Type B pancreatic cell (in vitro differentiated cells): ENCODE measurements at regions not wholly inside any gene's neighbourhood (a gene's known extent, or its start where the extent isn't known, plus 50 kb on each side); places are given as distances from the start of the nearest gene placed in this dataset.

Experiments
- DNase-seq: peaks from one replicate; pipeline ENCODE4 v3.0.0; 2021; ENCODE audit warnings: mixed read lengths; ENCODE audit not compliant: unreplicated experiment; ENCODE audit errors: extremely low spot score
- H3K27ac Mint-ChIP-seq: 2 replicates; pipeline ENCODE4 v1.8.0; 2021; ENCODE audit warnings: mild to moderate bottlenecking, mixed read lengths
- H3K27me3 Mint-ChIP-seq: 2 replicates; pipeline ENCODE4 v1.8.0; 2021; ENCODE audit warnings: mixed read lengths
- H3K36me3 Mint-ChIP-seq: 2 replicates; pipeline ENCODE4 v1.8.0; 2021; ENCODE audit warnings: mixed read lengths
- H3K4me1 Mint-ChIP-seq: one replicate; pipeline ENCODE4 v1.8.0; 2021; ENCODE audit warnings: mixed read lengths; ENCODE audit not compliant: unreplicated experiment
- H3K4me3 Mint-ChIP-seq: 2 replicates; pipeline ENCODE4 v1.8.0; 2021; ENCODE audit warnings: mild to moderate bottlenecking, mixed read lengths
- H3K9me3 Mint-ChIP-seq: 2 replicates; pipeline ENCODE4 v1.8.0; 2021; ENCODE audit warnings: mixed read lengths
- TF ChIP-seq, protein P1 (sequence below): fragments of 200-600 bp; sonication (generic); conservative IDR thresholded peaks from 2 replicates; pipeline ENCODE4 v1.5.0; 2021; ENCODE audit warnings: antibody characterized with exemption, mild to moderate bottlenecking

- Mint-ChIP-seq H3K27ac (no peak overlapping the region), H3K9me3 (no peaks in the 10 kb centered on the region), H3K36me3 (no peaks in the 10 kb centered on the region), H3K4me1 (peaks cover 4% of the 10 kb centered on the region), H3K27me3 (peaks cover 7% of the 10 kb centered on the region), H3K4me3 (no peak overlapping the region)
- DNase-seq: no peak
- TF ChIP-seq, protein P1, sequence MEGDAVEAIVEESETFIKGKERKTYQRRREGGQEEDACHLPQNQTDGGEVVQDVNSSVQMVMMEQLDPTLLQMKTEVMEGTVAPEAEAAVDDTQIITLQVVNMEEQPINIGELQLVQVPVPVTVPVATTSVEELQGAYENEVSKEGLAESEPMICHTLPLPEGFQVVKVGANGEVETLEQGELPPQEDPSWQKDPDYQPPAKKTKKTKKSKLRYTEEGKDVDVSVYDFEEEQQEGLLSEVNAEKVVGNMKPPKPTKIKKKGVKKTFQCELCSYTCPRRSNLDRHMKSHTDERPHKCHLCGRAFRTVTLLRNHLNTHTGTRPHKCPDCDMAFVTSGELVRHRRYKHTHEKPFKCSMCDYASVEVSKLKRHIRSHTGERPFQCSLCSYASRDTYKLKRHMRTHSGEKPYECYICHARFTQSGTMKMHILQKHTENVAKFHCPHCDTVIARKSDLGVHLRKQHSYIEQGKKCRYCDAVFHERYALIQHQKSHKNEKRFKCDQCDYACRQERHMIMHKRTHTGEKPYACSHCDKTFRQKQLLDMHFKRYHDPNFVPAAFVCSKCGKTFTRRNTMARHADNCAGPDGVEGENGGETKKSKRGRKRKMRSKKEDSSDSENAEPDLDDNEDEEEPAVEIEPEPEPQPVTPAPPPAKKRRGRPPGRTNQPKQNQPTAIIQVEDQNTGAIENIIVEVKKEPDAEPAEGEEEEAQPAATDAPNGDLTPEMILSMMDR: no peak
Observed at GRCh38 chr1:76705560-76705959, 161.7 kb upstream of the ST6GALNAC5 start.

- DNase-seq: no peak
- Mint-ChIP-seq H3K36me3 (no peaks in the 10 kb centered on the region), H3K27me3 (peaks cover 4% of the 10 kb centered on the region), H3K9me3 (no peaks in the 10 kb centered on the region), H3K4me3 (no peak overlapping the region), H3K4me1 (no peaks in the 10 kb centered on the region), H3K27ac (no peak overlapping the region)
- TF ChIP-seq, protein P1: no peak
Observed at GRCh38 chr1:76713535-76713934, 153.7 kb upstream of the ST6GALNAC5 start.

DNA sequence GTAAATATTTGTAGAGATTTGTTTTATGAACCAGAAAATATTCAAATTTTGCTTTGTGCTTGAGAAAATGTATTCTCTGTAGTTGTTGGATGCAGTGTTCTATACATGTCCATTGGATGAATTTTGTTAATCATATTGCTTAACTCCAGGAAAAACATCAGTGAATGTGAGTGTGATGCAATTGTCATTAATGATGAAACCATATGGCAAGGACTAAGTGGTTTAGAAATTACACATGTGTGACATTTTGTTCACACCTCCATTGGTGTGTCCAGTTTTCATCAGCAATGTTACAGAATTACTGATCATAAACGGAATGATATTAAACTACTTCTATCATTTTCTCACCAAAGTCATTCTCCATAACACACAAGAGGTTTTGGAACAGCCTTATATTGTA lies 151.8 kb upstream of the ST6GALNAC5 start:
- TF ChIP-seq, protein P1: no peak
- Mint-ChIP-seq H3K4me3 (no peak overlapping the region), H3K36me3 (no peaks in the 10 kb centered on the region), H3K27ac (no peak overlapping the region), H3K27me3 (no peaks in the 10 kb centered on the region), H3K9me3 (no peaks in the 10 kb centered on the region), H3K4me1 (no peaks in the 10 kb centered on the region)
- DNase-seq: no peak

DNA sequence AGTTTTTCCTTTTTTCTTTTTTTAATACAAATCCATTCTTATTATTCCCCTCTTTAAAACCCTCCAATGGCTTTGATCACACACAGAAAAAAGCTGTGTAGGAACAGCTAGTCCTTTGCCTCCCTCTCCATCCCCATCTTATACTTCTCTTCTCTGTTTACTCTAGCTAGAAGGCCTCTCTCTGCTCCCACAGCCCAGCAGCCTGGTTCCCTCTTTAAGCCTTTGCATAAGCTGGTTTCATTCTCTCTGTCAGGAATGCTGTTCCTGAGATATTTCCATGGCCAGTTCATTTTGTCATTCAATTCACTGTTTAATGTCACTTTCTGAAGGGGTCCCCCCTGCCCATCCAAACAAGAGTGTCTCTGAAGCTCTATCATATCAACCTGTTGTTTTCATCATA lies 143.3 kb upstream of the ST6GALNAC5 start:
- TF ChIP-seq, protein P1: no peak
- DNase-seq: no peak
- Mint-ChIP-seq H3K4me1 (peaks cover 10% of the 10 kb centered on the region), H3K4me3 (no peak overlapping the region), H3K36me3 (no peaks in the 10 kb centered on the region), H3K9me3 (no peaks in the 10 kb centered on the region), H3K27me3 (no peaks in the 10 kb centered on the region), H3K27ac (no peak overlapping the region)

DNA sequence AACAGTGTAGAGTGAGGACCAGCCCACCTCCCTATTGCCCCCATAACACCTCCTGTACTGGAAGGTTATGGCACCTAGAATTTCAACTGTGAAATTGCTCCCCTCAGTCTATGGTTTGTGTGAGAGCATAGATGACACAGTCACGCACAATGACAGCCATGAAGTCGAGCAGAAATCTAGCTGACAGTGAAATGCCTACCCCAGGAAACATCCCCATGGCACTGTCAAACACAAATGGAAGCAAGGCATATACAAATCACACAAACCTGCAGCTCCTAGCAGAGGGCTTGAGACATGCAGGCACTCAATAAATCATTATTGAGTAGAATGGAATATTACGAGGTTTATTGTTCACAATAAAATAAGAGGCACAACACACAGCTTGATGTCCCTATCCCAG lies 142.5 kb upstream of the ST6GALNAC5 start:
- H3K9me3 Mint-ChIP-seq: no peaks in the 10 kb centered on the region
- no peak overlapping the region for H3K4me3 Mint-ChIP-seq
- TF ChIP-seq, protein P1: no peak
- no peaks in the 10 kb centered on the region for H3K36me3 Mint-ChIP-seq
- peaks cover 10% of the 10 kb centered on the region for H3K4me1 Mint-ChIP-seq
- H3K27ac Mint-ChIP-seq: no peak overlapping the region
- DNase-seq: no peak
- no peaks in the 10 kb centered on the region for H3K27me3 Mint-ChIP-seq
